Ishikawa (cell line): ENCODE measurements at regions not wholly inside any gene's neighbourhood (a gene's known extent, or its start where the extent isn't known, plus 50 kb on each side); places are given as distances from the start of the nearest gene placed in this dataset.

ENCODE experiments used
- CEBPB ChIP-seq: IDR thresholded peaks from 2 replicates; pipeline ENCODE4 v1.6.1; 2012
- CREB1 ChIP-seq: IDR thresholded peaks from 2 replicates; pipeline ENCODE4 v1.6.1; 2012; ENCODE audit warnings: low read depth
- EGR1 ChIP-seq: IDR thresholded peaks from 2 replicates; pipeline ENCODE4 v1.6.1; 2012
- EP300 ChIP-seq: IDR thresholded peaks from 2 replicates; pipeline ENCODE4 v1.6.1; 2012; ENCODE audit warnings: borderline replicate concordance
- FOXM1 ChIP-seq: IDR thresholded peaks from 2 replicates; pipeline ENCODE4 v1.6.1; 2012; ENCODE audit warnings: low read depth, borderline replicate concordance
- MAX ChIP-seq: IDR thresholded peaks from 2 replicates; pipeline ENCODE4 v1.6.1; 2012
- NFIC ChIP-seq: IDR thresholded peaks from 2 replicates; pipeline ENCODE4 v1.6.1; 2012
- RAD21 ChIP-seq: IDR thresholded peaks from 2 replicates; pipeline ENCODE4 v1.6.1; 2012; ENCODE audit warnings: low read depth
- REST ChIP-seq: IDR thresholded peaks from 2 replicates; pipeline ENCODE4 v1.6.1; 2012; ENCODE audit warnings: low read depth, mild to moderate bottlenecking
- TAF1 ChIP-seq: IDR thresholded peaks from 2 replicates; pipeline ENCODE4 v1.6.1; 2012; ENCODE audit warnings: low read depth, mild to moderate bottlenecking
- TCF12 ChIP-seq: IDR thresholded peaks from 2 replicates; pipeline ENCODE4 v1.6.1; 2012; ENCODE audit warnings: low read depth
- TEAD4 ChIP-seq: IDR thresholded peaks from 2 replicates; pipeline ENCODE4 v1.6.1; 2012
- USF1 ChIP-seq: IDR thresholded peaks from 2 replicates; pipeline ENCODE4 v1.6.1; 2012
- YY1 ChIP-seq: IDR thresholded peaks from 2 replicates; pipeline ENCODE4 v1.6.1; 2012; ENCODE audit warnings: low read depth
- ZBTB7A ChIP-seq: IDR thresholded peaks from 2 replicates; pipeline ENCODE4 v1.6.1; 2012; ENCODE audit warnings: low read depth

GRCh38 chr1:166283190-166283589 lies 116.4 kb upstream of the FAM78B start:
- TF ChIP-seq TAF1 = no peak
- no peak for TF ChIP-seq EP300
- no peak for TF ChIP-seq REST
- no peak for TF ChIP-seq MAX
- TF ChIP-seq TEAD4 = no peak
- no peak for TF ChIP-seq CEBPB
- TF ChIP-seq USF1 = no peak
- TF ChIP-seq FOXM1 = no peak
- TF ChIP-seq TCF12 = no peak
- no peak for TF ChIP-seq RAD21
- no peak for TF ChIP-seq EGR1
- no peak for TF ChIP-seq ZBTB7A
- no peak for TF ChIP-seq NFIC
- no peak for TF ChIP-seq CREB1
- TF ChIP-seq YY1 = no peak

DNA sequence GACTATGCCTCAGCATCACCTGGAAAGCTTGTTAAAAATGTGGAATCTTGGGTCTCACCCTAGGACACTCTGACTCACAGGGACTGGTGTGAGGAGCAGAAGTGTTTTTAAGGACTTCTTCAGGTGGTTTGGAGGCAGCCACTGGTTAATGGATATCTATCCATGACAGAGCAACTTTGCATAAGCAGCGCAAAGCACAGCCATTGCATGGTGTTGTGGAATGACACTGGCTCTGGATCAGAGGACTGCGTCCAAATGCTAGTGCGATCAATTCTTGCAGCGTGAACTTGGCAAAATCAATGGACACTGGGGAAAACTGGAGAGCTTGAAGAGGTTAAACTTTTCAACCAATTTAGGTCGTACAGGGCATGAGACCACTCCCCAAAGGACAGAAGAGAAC lies 116.8 kb upstream of the FAM78B start:
- TF ChIP-seq CREB1 (no peak), CEBPB (no peak), REST (no peak), MAX (no peak), USF1 (no peak), TEAD4 (no peak), FOXM1 (no peak), YY1 (no peak), TCF12 (no peak), NFIC (no peak), EGR1 (no peak), EP300 (no peak), RAD21 (no peak), ZBTB7A (no peak), TAF1 (no peak)

DNA sequence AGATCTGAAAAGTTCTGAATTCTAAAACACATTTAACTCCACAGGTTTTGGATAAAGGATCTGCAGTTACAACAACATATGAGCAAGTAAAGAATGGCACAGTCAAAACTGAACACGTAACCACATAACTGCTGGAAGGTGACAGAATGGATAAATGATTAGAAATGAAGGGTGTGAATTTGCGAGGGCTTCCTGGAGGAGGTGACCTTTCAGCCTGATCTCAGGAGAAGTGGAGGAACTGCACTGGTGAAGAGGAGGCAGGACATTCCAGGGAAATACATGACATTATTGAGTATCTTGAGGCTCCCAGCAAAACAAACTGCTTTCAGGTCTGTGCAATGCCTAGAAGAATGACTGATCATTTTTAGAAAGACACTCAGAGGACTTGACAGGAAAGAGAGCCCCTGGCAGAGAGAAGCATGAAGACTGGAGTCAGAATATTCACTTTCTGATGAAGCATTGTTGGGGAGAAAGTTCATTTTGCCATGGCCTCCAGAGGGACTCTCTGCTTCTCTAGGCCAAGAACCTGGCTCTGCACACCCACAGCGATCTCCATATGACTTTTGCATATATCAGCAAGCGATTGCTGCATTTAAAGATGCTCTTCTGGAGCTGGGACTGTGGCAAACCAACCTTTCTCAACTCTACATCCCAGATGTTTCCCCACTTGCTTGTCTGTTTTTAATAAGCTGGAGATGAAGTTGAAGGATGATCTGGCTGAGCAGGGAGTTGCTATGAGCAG lies 122.7 kb upstream of the FAM78B start:
- TF ChIP-seq TEAD4 (no peak), ZBTB7A (no peak), YY1 (no peak), USF1 (no peak), TCF12 (no peak), MAX (no peak), REST (no peak), RAD21 (no peak), NFIC (no peak), FOXM1 (no peak), EP300 (no peak)

GRCh38 chr1:166295656-166296055 lies 128.9 kb upstream of the FAM78B start:
- TF ChIP-seq REST = no peak
- no peak for TF ChIP-seq EGR1
- no peak for TF ChIP-seq TCF12
